A673 (cell line): ENCODE measurements at regions not wholly inside any gene's neighbourhood (a gene's known extent, or its start where the extent isn't known, plus 50 kb on each side); places are given as distances from the start of the nearest gene placed in this dataset.

Source experiments
- EZH2 ChIP-seq: fragments of 200-600 bp; sonication (generic); IDR thresholded peaks from 2 replicates; pipeline ENCODE4 v1.6.1; 2017; ENCODE audit warnings: borderline replicate concordance, low read depth, mild to moderate bottlenecking, mixed read lengths, antibody characterized with exemption, low read length; ENCODE audit not compliant: poor library complexity, severe bottlenecking
- TF ChIP-seq, protein P1 (sequence below): fragments of 300-800, 200-600 bp; sonication (generic); conservative IDR thresholded peaks from 2 replicates; pipeline ENCODE4 v1.5.1; 2017; ENCODE audit warnings: low read depth, mild to moderate bottlenecking, antibody characterized with exemption, low read length, moderate library complexity, mixed read lengths

GRCh38 chrX:131394384-131394783 lies 105.3 kb upstream of the IGSF1 start:
- TF ChIP-seq, protein P1, sequence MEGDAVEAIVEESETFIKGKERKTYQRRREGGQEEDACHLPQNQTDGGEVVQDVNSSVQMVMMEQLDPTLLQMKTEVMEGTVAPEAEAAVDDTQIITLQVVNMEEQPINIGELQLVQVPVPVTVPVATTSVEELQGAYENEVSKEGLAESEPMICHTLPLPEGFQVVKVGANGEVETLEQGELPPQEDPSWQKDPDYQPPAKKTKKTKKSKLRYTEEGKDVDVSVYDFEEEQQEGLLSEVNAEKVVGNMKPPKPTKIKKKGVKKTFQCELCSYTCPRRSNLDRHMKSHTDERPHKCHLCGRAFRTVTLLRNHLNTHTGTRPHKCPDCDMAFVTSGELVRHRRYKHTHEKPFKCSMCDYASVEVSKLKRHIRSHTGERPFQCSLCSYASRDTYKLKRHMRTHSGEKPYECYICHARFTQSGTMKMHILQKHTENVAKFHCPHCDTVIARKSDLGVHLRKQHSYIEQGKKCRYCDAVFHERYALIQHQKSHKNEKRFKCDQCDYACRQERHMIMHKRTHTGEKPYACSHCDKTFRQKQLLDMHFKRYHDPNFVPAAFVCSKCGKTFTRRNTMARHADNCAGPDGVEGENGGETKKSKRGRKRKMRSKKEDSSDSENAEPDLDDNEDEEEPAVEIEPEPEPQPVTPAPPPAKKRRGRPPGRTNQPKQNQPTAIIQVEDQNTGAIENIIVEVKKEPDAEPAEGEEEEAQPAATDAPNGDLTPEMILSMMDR = no peak
- no peak for TF ChIP-seq EZH2
